Ishikawa (cell line): ENCODE measurements at regions not wholly inside any gene's neighbourhood (a gene's known extent, or its start where the extent isn't known, plus 50 kb on each side); places are given as distances from the start of the nearest gene placed in this dataset.

Experiments used
- CEBPB ChIP-seq: IDR thresholded peaks from 2 replicates; pipeline ENCODE4 v1.6.1; 2012
- EGR1 ChIP-seq: IDR thresholded peaks from 2 replicates; pipeline ENCODE4 v1.6.1; 2012
- EP300 ChIP-seq: IDR thresholded peaks from 2 replicates; pipeline ENCODE4 v1.6.1; 2012; ENCODE audit warnings: borderline replicate concordance
- FOXM1 ChIP-seq: IDR thresholded peaks from 2 replicates; pipeline ENCODE4 v1.6.1; 2012; ENCODE audit warnings: low read depth, borderline replicate concordance
- NFIC ChIP-seq: IDR thresholded peaks from 2 replicates; pipeline ENCODE4 v1.6.1; 2012
- RAD21 ChIP-seq: IDR thresholded peaks from 2 replicates; pipeline ENCODE4 v1.6.1; 2012; ENCODE audit warnings: low read depth
- TAF1 ChIP-seq: IDR thresholded peaks from 2 replicates; pipeline ENCODE4 v1.6.1; 2012; ENCODE audit warnings: low read depth, mild to moderate bottlenecking
- TCF12 ChIP-seq: IDR thresholded peaks from 2 replicates; pipeline ENCODE4 v1.6.1; 2012; ENCODE audit warnings: low read depth
- YY1 ChIP-seq: IDR thresholded peaks from 2 replicates; pipeline ENCODE4 v1.6.1; 2012; ENCODE audit warnings: low read depth
- ZBTB7A ChIP-seq: IDR thresholded peaks from 2 replicates; pipeline ENCODE4 v1.6.1; 2012; ENCODE audit warnings: low read depth
- TF ChIP-seq, protein P1 (sequence below): IDR thresholded peaks from 2 replicates; pipeline ENCODE4 v1.6.1; 2012
- TF ChIP-seq, protein P2 (sequence below): IDR thresholded peaks from 2 replicates; pipeline ENCODE4 v1.6.1; 2012

DNA sequence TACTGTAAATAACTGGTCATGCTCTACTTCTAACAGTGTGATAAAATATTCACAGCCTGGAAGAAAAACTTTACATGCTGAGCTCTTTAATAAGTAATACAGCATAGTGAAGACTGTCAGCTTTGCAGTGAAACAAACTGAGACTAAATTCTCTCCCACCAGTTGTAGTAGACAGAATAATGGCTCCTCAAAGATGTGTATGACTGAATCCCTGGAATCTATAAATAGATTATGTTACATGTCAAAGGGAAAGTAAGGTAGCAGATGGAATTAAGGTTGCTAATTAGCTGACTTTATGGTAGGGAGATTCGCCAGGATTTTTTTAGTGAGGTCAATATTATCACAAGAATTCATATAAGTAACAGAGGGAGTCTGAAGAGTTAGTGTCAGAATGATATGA lies 609.5 kb upstream of the VRK2 start:
- TF ChIP-seq RAD21 (no peak), TAF1 (no peak), ZBTB7A (no peak), FOXM1 (no peak), EP300 (no peak), NFIC (no peak), YY1 (no peak), CEBPB (no peak), TCF12 (no peak), EGR1 (no peak)
- TF ChIP-seq, protein P1, sequence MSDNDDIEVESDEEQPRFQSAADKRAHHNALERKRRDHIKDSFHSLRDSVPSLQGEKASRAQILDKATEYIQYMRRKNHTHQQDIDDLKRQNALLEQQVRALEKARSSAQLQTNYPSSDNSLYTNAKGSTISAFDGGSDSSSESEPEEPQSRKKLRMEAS, result no peak
- TF ChIP-seq, protein P2, sequence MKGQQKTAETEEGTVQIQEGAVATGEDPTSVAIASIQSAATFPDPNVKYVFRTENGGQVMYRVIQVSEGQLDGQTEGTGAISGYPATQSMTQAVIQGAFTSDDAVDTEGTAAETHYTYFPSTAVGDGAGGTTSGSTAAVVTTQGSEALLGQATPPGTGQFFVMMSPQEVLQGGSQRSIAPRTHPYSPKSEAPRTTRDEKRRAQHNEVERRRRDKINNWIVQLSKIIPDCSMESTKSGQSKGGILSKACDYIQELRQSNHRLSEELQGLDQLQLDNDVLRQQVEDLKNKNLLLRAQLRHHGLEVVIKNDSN, result no peak
